Mammary epithelial cell (primary cell): ENCODE measurements at regions not wholly inside any gene's neighbourhood (a gene's known extent, or its start where the extent isn't known, plus 50 kb on each side); places are given as distances from the start of the nearest gene placed in this dataset.

ENCODE experiments used
- CTCF ChIP-seq, 2 donors: IDR thresholded peaks in 1 of 2; conservative IDR thresholded peaks in 1 of 2; 2 replicates each; pipeline ENCODE4 v1.5.1; 2011 to 2012; ENCODE audit warnings: inconsistent platforms in 2 of 2, low read length in 2 of 2, mild to moderate bottlenecking in 2 of 2, control low read depth in 1 of 2, low read depth in 1 of 2; ENCODE audit not compliant: insufficient read depth in 1 of 2; ENCODE audit errors: extremely low read depth in 1 of 2
- EZH2 ChIP-seq: IDR thresholded peaks from 2 replicates; pipeline ENCODE4 v1.6.1; 2012; ENCODE audit warnings: low read length, inconsistent platforms, borderline replicate concordance

GRCh38 chr3:159662549-159662948 is 326.1 kb upstream of the IL12A start:
- TF ChIP-seq CTCF (conservative IDR thresholded peaks at IDR 0.05 in 1 of 2, IDR thresholded peaks at IDR 0.05 in 1 of 2; ENCODE audit: extremely low read depth in 1 of 2, insufficient read depth in 1 of 2, low read depth in 1 of 2, low read length in 2 of 2) (no peak), EZH2 (no peak)
